GM18519 (cell line): ENCODE measurements at regions not wholly inside any gene's neighbourhood (a gene's known extent, or its start where the extent isn't known, plus 50 kb on each side); places are given as distances from the start of the nearest gene placed in this dataset.
"Not testable (repeated sequence)": the region's sequence is repeated elsewhere in the genome, so short reads cannot be mapped to it uniquely, and the experiment has no call there.

ENCODE experiments used
- ATAC-seq: cut with Tn5 transposase; IDR thresholded peaks from one replicate; pipeline ENCODE4 v1.9.1; 2021; ENCODE audit warnings: mild to moderate bottlenecking, moderate library complexity; ENCODE audit not compliant: unreplicated experiment, low FRiP score

DNA sequence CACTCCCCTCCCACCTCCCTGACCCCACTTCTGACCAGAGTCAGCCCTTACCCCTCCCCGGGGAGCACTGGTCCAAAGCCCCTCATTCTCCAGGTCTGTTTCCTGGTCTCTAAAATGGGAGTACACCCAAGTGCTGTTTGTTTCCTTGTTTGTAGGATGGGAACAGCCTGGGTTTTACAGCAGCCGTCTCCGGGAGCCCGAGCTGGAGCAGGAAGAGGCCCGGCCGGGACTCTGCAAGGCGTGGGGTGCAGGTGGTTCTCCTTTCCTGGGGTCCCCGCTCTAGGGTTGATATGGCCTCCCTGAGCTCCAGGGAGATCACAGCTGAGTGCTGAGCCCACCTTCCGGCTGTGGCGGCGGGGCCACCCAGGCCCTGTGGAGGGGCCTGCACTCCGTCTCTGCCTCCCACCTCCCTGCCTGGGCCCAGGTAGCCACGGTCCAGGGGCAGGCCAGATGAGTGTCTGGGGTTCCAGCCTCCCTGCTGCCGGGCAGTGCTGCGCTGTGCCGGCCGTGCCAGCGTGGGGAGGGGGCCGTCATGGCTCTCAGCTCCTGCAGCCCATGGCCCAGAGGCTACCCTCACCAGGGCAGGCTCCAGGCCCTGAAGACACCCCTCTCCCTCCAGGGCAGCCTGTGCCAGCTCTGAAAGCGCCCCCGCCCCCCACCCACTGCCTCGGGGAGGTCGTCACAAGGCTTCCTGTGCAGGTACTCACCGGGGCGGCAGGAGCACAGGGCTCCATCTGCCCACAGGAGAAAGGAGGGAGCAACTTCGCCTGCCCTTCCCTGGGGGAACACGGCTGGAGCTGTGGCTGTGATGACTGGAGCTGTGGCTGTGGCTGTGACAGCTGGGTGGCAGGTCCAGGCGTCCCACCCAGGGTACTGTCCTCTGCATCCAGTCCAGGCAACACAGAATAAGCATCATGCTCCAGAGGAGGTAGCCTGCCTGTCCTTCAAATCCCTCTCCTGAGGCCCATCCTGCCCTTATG is 98.8 kb downstream of the ADRA2C start:
- ATAC-seq: no peak

DNA sequence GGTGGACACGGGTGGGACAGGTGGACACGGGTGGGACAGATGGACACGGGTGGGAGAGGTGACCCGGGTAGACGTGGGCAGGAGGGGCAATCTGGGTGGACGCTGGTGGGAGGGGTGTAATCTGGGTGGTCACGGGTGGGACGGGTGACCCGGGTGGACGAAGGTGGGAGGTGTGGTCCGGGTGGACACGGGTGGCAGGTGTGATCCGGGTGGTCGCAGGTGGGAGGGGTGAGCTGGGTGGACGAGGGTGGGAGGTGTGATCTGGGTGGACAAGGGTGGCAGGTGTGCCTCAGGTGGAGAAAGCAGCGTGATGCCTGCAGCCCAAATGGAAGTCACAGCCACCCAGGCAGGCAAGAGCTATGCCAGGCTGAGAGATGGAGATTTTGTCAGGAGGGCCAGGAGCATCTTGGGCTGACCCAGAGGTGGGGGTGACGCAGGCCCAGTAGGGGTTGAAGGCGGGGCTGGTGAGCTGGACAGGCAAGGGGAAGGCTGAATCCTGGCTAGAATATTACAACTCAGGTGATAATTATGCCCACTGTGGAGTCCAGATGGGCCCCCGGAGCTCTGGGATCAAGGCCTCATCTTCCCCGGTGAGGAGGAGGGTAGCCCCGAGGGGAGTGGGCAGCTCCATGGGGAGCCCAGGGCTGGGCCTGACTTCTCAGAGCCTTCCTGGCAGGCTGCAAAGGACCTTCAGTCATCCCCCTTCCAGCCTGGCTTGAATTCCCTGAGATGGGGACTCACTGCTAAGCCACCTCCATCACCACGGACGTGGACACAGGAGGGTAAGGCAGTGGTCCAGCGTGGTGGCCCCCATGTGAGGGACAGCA is 100.0 kb downstream of the ADRA2C start:
- ATAC-seq: no peak

DNA sequence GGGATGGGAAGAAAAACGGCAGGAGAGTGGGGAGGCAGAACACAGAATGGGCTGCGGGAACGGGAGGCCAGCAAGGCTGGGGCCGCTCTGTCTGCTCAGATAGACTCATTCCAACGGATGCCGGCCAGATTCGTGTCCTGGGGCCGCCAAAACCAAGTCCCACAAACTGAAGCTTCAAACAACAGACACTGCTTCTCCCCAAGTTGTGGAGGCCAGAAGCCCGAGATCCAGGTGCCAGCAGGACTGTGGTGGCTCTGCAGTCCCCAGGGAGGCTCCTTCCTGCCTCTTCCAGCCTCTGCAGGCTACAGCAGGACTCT is 100.6 kb downstream of the ADRA2C start:
- no peak for ATAC-seq

DNA sequence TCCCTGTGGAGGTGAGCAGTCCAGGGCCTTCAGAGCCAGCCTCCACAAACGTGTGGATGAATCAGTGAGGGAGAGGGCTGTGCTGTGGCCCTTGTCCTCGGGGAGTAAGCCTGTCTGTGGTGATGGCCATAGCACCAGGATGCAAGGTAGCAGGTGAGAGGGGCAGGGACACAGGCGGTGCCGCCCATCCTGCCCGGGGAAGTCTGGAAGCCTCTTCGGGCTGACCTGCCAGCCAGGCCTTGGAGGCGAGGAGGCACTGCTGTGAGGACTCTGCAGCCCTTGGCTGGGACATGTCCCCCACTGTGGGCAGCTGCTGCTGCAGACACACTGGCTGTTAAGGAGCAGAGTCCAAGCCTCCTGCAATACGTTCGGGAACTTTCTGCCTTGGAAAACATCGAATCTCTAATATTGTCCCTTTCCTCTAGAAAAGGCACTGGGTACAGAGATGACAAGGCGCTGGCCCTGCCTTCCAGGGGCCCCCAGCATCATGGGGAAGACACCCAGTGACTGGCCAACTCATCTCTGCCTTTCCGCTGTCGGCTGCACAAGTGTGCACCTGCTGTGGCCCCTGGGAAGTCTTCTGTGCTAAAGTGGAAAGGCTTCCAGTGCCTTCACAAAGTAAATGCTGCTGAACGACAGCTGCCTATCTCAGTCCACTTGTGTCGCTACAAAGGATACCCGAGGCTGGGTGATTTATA is 101.4 kb downstream of the ADRA2C start:
- ATAC-seq: no peak

DNA sequence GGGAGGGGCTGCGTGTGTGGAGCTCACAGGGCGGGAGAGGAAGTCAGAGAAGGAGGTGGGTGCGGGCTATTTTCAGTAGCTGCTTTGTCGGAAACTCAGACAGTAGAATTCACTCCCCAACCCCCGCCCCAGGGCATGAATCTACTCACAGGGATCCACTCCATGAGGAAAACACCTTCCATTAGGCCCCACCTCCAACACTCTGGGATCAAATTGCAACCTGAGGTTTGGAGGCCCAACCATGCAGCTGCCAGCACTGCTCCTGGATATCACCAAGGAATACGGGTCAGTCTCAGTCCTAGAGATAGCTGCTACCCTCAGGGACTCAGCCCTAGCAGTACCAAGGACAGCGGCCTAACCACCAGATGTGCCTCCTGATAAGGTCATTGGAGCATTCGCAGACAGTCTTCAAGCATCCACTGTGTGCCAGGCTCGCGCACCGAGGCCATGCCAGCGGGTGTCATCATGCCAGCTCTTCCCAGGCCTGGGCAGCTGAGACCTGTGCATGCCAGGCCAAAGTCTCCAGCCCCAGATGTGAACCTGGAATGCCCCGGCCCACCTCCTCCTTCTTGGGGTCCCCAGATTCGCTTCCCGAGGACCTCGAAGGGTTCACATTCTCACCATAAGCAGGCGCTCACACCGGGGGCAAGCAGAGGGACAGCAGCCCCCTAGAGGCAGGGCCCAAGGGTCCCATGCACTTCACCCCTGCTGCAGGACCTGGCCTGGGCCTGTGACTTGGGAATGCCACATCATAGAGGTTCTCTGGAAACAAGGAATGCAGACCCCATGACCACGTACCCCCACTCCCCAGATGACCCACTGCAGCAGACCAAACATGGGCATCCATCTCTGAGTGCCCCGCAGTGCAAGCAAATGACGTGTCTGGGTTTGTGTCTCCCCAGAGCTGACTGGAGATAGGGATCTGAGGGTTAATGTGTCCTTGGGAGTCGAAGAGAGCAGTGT is 102.3 kb downstream of the ADRA2C start:
- ATAC-seq: no peak

DNA sequence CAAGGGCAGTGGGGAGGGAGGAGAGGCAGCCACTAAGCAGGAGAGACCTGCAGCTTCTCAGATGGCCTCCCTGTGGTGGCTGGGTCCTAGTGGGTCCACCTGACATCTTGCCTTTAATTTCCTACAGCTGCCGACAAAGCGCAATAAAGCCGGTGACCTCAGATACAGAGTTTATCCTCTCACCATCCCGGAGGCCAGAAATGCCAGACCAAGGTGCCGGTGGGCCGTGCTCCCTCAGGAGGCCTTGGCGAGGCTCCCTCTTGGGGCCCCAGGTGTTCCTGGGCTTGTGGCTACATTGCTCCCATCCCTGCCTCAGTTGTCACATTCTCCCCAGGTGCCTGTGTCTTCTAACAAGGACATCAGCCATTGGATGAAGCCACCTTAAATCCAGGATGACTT is 103.0 kb downstream of the ADRA2C start:
- ATAC-seq: no peak

DNA sequence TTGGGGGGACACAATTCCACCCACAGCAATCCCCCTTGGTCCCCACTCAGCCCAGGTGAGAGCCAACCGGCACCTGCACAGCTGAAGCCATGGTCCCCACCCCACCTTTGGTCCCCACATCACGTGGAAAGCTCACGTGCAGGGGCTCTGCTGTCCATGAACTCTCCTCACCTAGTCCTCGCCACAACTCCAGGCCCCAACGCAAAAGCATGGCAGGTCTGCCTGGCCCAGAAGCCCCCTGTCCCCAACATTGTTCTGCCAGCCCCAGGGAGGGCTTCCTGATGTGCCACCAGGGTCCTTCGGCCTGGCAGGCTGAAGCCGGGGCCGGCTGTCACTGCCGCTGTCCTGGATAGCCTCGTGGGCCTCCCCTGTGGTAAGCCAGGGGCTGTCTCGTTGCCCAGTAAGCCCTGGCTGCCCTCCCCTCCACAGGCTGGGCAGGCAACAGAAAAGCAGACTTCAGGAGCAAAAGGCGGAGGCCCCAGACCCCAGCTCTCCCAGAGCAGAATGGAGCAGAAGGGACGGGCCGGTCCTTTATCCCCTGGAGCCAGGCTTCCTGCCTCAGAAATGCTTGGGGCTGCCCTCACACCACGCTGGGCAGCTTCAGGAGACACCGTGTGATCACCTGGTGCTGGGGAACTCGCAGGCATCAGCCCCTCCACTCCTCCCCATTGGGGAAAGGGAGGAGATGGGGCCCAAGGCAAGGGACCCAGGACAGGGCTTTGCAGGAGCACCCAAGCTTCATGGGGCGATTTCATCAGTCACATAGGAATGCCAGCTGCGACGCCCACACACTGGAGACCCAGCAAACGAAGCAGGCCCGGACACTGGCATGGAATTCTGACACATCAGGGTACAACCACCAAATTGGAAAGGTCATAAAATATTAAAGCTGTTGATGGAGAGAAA is 103.7 kb downstream of the ADRA2C start:
- ATAC-seq: no peak

DNA sequence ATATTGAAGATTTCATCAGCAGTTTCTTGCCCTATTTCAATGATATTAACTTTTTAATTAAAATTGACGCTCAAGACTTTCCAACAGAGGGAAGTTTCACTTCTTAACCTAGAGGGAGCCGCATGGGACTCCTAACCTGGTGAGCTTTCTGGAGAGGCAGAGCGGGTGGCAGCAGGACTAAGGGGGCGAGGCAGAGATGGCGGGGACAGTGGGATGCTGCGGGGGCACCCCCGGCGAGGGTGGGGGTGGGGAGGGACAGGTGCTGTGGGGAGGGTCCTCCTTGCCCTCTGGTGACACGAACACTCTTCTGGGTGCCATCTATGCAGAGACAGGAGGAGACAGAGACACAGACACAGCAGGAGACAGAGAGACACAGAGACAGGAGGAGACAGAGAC is 104.4 kb downstream of the ADRA2C start:
- ATAC-seq: no peak

DNA sequence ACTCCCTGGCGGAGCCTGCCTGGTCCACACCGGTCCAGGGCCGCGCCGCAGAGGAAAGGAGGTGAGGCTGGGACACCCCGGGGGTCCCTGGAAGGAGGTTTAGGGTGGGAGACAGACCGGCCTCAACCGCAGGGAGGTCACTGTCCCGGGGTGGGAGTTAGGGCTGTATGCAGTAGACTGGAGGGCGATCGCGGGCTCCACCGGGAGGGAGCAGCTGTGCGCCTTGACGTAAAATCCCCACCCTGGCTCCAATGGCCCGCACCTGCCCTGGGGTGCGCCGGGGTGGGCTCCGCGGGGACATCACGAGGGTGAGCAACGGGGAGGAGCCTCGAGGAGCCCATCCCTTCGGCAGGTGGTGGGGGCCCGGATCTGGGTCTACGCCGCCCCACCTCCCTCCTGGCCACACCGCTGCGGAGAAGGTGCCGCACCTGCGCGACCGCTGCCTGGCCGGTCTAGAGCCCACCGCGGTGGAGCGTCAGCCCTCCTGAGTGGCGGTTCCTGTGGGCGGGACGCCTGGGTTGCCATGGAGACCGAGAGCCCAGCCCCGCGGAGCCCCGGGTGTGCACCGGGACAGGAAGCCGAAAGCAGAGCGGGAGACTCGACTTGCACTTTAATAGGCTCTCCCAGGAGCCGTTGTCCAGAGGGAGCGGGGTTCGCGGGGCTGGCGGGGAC is 105.1 kb downstream of the ADRA2C start:
- no peak for ATAC-seq

DNA sequence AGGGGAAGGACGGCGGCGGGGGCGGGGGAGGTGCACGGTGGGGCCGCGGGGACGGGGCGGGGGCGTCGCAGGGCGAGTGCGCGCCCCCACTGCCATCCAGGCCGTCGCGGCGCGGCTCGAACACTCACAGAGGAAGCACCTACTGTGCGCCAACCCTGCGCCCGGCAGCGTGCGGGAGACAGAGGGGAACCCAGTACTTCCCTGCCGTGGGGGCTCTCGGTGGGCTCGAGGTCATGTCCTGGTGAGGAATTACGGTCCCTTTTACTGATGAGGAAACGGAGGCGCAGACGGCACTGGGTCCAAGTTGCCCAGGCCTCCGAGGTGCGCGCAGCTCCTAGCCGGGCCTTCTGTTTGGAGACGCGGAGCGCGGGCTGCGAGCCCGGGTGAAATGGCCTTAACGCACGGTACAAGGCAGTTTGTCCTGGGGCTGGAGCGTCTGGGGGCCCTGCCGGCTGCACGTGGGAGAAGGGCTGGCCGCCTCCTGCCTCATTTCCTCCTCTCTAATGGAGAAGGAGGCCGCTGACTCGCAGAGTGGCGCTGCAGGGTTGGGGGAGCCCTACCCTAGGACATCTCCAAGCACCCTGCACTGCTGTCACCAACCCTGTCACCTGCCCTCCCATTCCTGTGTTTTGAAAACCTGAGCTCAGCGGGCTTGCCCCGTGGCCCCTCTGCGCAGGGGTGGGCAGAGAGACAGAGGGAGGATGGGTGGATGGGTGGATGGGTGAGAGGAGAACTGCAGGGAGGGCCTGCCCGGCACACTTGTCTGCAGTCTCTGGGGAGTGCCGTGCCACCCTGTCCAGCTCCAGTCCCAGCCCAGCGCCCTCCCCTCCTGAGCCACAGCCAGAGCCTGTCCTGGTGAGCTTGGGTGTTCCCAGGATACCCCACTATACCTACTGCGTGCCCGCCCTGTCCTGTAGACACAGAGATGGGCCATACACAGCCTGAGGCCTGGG is 106.0 kb downstream of the ADRA2C start:
- ATAC-seq: no peak

DNA sequence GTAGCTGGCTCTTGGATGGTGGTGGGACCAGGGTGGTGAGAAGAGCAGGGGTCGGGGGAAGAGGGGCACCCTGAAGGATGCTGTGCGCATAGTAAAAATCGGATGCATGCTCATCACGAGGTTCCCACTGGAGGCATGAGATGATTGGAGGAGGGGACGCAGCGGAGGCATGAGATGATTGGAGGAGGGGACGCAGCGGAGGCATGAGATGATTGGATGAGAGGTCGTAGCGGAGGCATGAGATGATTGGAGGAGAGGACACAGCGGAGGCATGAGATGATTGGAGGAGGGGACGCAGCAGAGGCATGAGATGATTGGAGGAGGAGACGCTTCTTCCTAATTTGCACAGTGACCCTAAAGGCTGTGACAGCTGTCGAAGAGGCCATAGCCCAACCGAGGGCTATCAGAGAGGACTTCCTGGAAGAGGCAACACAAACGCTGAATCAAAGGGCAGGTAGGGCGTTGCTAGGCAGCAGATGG is 106.7 kb downstream of the ADRA2C start:
- no peak for ATAC-seq

DNA sequence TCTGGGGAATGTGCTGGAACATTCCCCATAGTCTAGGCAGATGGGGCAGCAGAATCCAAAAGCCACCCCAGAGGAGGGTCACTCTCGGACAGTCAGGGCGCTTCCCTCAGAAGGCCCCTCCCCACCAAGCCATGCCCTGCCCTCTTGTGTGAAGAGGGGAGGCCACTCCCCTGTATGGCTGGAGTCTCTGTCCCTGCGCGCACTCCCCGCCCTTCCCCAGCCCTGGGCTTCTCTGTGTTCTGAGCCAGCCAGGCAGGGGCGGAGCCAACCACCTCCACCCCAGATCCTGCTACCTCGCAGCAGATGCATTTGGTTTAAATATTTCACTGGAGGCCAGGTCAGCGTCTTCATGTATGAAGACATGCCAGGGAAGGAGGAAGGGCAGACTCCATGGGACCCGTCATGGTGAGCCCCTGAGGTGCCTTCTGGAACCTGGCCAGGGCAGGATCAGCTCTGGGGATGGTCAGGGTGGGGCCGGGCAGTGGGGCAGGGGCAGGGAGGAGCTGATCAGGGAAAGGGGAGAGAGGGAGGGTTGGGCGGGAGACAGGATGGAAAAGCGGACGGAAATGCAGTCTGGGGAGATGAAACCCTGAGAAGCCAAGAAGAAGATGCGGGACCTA is 107.3 kb downstream of the ADRA2C start:
- ATAC-seq: no peak

DNA sequence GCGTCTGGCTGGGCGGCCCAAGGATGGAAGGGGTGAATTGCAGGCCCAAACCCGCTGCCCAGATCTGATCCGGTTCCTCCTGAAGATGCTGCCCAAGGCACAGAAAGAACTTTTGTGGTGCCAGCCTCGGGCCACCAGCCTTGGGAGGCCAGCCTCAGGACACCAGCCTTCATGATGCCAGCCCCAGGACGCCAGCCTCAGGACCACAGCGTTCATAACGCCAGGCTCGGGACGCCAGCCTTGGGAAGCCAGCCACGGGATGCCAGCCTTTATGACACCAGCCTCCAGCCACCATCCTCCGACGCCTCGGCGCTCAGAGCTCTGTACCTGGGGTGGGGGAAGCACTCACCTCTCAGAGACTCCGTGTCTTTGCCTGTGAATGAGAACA is 107.8 kb downstream of the ADRA2C start:
- no peak for ATAC-seq

DNA sequence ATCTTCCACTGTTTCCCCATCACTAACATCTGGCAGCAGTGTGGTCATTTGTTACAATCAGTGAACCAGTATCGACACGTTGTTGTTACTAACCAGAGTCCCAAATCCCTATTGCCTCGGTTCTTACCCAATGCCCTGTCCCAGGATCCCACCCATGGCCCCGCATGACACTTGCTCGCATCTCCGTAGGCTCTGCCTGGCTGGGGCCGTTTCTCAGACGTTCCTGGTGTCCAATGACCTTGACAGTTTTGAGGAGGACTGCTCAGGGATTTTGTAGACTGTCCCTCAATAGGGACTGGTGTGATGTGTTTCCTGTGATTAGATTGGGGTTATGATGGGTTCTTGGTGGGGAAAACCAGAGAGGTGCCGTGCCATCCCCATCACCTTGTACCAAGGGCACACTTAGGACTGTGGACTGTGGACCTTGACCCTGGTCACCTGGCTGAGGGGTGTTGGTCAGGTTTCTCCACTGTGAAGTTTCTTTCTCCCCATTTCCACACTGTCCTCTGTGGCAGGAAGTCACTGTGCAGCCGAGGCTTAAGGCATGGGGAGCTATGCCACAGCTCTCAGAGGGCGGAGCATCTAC is 108.4 kb downstream of the ADRA2C start:
- no peak for ATAC-seq

DNA sequence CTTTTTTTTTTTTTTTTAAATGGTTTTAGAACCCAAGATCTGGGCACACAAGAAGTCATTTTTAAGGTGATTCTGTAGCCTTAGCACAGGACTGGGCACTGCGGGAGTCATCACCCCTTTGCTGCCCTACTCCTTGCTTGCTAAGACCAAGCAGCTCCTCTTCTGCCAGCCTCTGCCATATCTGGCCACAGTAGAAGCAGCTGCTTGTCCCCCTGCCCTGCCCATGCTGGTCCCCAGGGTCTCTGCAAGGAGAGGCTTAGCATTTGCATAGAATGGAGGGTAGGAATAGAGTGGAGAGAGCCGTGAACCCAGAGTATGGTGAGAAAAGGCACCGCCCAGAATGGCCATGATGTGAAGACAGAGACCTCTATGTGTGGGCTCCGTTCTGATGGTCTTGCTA is 109.3 kb downstream of the ADRA2C start:
- ATAC-seq: no peak

DNA sequence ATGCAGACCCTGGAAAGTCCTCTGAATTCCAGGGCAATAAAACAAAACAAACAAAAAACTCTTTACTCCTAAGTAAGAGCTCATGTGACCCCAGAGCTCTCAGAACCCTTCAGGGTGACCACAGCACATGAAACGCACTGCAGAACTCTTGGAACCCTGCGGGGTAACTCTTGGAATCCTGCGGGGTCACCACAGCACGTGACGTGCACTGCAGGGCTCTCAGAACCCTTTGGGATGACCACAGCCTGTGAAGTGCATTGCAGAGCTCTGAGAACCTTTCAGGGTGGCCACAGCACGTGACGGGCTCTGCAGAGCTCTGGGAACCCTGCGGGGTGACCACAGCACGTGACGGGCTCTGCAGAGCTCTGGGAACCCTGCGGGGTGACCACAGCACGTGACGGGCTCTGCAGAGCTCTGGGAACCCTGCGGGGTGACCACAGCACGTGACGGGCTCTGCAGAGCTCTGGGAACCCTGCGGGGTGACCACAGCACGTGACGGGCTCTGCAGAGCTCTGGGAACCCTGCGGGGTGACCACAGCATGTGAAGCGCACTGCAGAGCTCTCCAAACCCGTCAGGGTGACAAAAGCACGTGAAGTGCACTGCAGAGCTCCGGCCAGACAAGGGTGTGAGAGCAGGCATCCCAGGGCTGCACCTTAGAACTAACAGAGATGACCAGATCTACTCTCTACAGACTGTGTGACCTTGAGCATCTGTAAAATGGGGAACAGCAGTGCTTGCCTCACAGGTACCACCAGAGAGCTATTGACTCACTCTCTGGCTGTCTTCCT is 110.1 kb downstream of the ADRA2C start:
- ATAC-seq: not testable (repeated sequence)
